Neural crest cell (in vitro differentiated cells): ENCODE measurements at regions not wholly inside any gene's neighbourhood (a gene's known extent, or its start where the extent isn't known, plus 50 kb on each side); places are given as distances from the start of the nearest gene placed in this dataset.
A peak's percentile ranks its signal among the peaks of the same experiment; 100 is the strongest.

Experiments used
- DNase-seq: peaks from one replicate; pipeline ENCODE4 v3.0.0; 2021; ENCODE audit warnings: low read depth, mixed read lengths, low spot score
- H3K27ac Mint-ChIP-seq: one replicate; pipeline ENCODE4 v1.8.0; 2021; ENCODE audit warnings: mild to moderate bottlenecking, mixed read lengths; ENCODE audit not compliant: unreplicated experiment
- H3K27me3 Mint-ChIP-seq: 2 replicates; pipeline ENCODE4 v1.8.0; 2021; ENCODE audit warnings: low read depth, mild to moderate bottlenecking, mixed read lengths
- H3K36me3 Mint-ChIP-seq: 2 replicates; pipeline ENCODE4 v1.8.0; 2021; ENCODE audit warnings: low read depth, mild to moderate bottlenecking, mixed read lengths
- H3K4me1 Mint-ChIP-seq: 2 replicates; pipeline ENCODE4 v1.8.0; 2021; ENCODE audit warnings: mixed read lengths
- H3K4me3 Mint-ChIP-seq: one replicate; pipeline ENCODE4 v1.8.0; 2021; ENCODE audit warnings: mild to moderate bottlenecking, mixed read lengths
- H3K9me3 Mint-ChIP-seq: 2 replicates; pipeline ENCODE4 v1.8.0; 2021; ENCODE audit warnings: mixed read lengths
- CTCF ChIP-seq: fragments of 200-600 bp; sonication (generic); conservative IDR thresholded peaks from 2 replicates; pipeline ENCODE4 v1.5.0; 2021; ENCODE audit warnings: antibody characterized with exemption, mild to moderate bottlenecking

- Mint-ChIP-seq H3K27me3 (peaks cover 12% of the 10 kb centered on the region), H3K4me1 (peaks cover 10% of the 10 kb centered on the region), H3K9me3 (no peaks in the 10 kb centered on the region), H3K4me3 (no peak overlapping the region), H3K27ac (no peak overlapping the region), H3K36me3 (no peaks in the 10 kb centered on the region)
- DNase-seq, result no peak
- no peak for TF ChIP-seq CTCF
Measured at GRCh38 chr12:127770118-127770517, 496.9 kb upstream of the TMEM132C start.

- no peak for DNase-seq
- Mint-ChIP-seq H3K27ac (no peak overlapping the region), H3K27me3 (peaks cover 12% of the 10 kb centered on the region), H3K4me3 (no peak overlapping the region), H3K9me3 (no peaks in the 10 kb centered on the region), H3K36me3 (no peaks in the 10 kb centered on the region), H3K4me1 (peaks cover 10% of the 10 kb centered on the region)
- no peak for TF ChIP-seq CTCF
Measured at GRCh38 chr12:127771546-127771945, 495.4 kb upstream of the TMEM132C start.

GRCh38 chr12:127773520-127773919, 493.4 kb upstream of the TMEM132C start:
- peak; percentile 43 for TF ChIP-seq CTCF
- DNase-seq, result no peak
- Mint-ChIP-seq H3K9me3 (no peaks in the 10 kb centered on the region), H3K4me1 (no peaks in the 10 kb centered on the region), H3K4me3 (no peak overlapping the region), H3K36me3 (no peaks in the 10 kb centered on the region), H3K27ac (no peak overlapping the region), H3K27me3 (peaks cover 15% of the 10 kb centered on the region)

GRCh38 chr12:127774828-127775227, 492.1 kb upstream of the TMEM132C start:
- Mint-ChIP-seq H3K27ac (no peak overlapping the region), H3K9me3 (no peaks in the 10 kb centered on the region), H3K36me3 (no peaks in the 10 kb centered on the region), H3K4me1 (no peaks in the 10 kb centered on the region), H3K27me3 (peaks cover 15% of the 10 kb centered on the region), H3K4me3 (no peak overlapping the region)
- no peak for TF ChIP-seq CTCF
- DNase-seq, result no peak

- no peak for TF ChIP-seq CTCF
- Mint-ChIP-seq H3K27me3 (peaks cover 2% of the 10 kb centered on the region), H3K36me3 (no peaks in the 10 kb centered on the region), H3K4me3 (no peak overlapping the region), H3K4me1 (no peaks in the 10 kb centered on the region), H3K9me3 (no peaks in the 10 kb centered on the region), H3K27ac (no peak overlapping the region)
- DNase-seq, result no peak
Measured at GRCh38 chr12:127779301-127780045, 487.5 kb upstream of the TMEM132C start.
